ENCODE measurements at regions not wholly inside any gene's neighbourhood (a gene's known extent, or its start where the extent isn't known, plus 50 kb on each side); places are given as distances from the start of the nearest gene placed in this dataset.
"Not testable (repeated sequence)": the region's sequence is repeated elsewhere in the genome, so short reads cannot be mapped to it uniquely, and the experiment has no call there.

- POLR2A ChIA-PET: no interaction called here
- RAD21 ChIA-PET (ENCODE audit: low non-redundant PET in 1 of 2, low total read pairs in 2 of 2, uncharacterized antibody in 2 of 2, unreplicated experiment in 2 of 2): no interaction called here
- Histone ChIP-seq H3K4me1 (ENCODE audit: control insufficient read depth in 1 of 2, insufficient read depth in 2 of 2, low read length in 2 of 2) (no peaks in the 10 kb centered on the region), H3K4me3 (replicated peaks in 1 of 2; ENCODE audit: low read depth in 1 of 2, low read length in 2 of 2) (no peak overlapping the region), H2AFZ (ENCODE audit: low read depth, low read length, poor library complexity, severe bottlenecking) (no peak overlapping the region), H3K4me2 (ENCODE audit: low read length) (no peak overlapping the region), H3K79me2 (ENCODE audit: insufficient read depth, low read length) (no peaks in the 10 kb centered on the region), H3K36me3 (ENCODE audit: control insufficient read depth in 1 of 2, insufficient read depth in 2 of 2, low read length in 2 of 2) (no peaks in the 10 kb centered on the region), H4K20me1 (ENCODE audit: insufficient read depth) (no peaks in the 10 kb centered on the region), H3K27me3 (ENCODE audit: insufficient read depth, low read length) (no peaks in the 10 kb centered on the region), H3K9me2 (ENCODE audit: insufficient read depth) (no peaks in the 10 kb centered on the region), H3K27ac (ENCODE audit: low read depth, low read length) (no peak overlapping the region), H3K9ac (ENCODE audit: low read length) (no peak overlapping the region), H3K9me3 (ENCODE audit: control insufficient read depth in 1 of 2, insufficient read depth in 1 of 2, low read depth in 1 of 2, low read length in 2 of 2) (no peaks in the 10 kb centered on the region)
- TF ChIP-seq JUND (IDR thresholded peaks at IDR 0.05) (no peak), ZNF274 (IDR thresholded peaks at IDR 0.05; ENCODE audit: low read depth, low read length) (no peak), RAD21 (IDR thresholded peaks at IDR 0.05; ENCODE audit: low read depth) (no peak), ZFX (IDR thresholded peaks at IDR 0.05) (no peak), EZH2phosphoT487 (IDR thresholded peaks at IDR 0.05; ENCODE audit: borderline replicate concordance) (no peak), FOSL1 (IDR thresholded peaks at IDR 0.05; ENCODE audit: low read depth) (no peak), EZH2 (IDR thresholded peaks at IDR 0.05) (no peak), SRF (IDR thresholded peaks at IDR 0.05; ENCODE audit: low read depth) (no peak), POLR2AphosphoS5 (IDR thresholded peaks at IDR 0.05; ENCODE audit: low read depth, low read length) (no peak), CBX3 (IDR thresholded peaks at IDR 0.05; ENCODE audit: low read depth) (no peak), YY1 (IDR thresholded peaks at IDR 0.05; ENCODE audit: extremely low read depth, insufficient replicate concordance, low read depth, low read length) (no peak), SIN3A (IDR thresholded peaks at IDR 0.05; ENCODE audit: low read depth) (no peak), EGR1 (IDR thresholded peaks at IDR 0.05; ENCODE audit: low read depth) (no peak), ZBTB33 (IDR thresholded peaks at IDR 0.05; ENCODE audit: extremely low read depth, insufficient replicate concordance, low read length) (no peak), POLR2A (IDR thresholded peaks at IDR 0.05; ENCODE audit: borderline replicate concordance, extremely low read depth, insufficient read depth, insufficient read length) (no peak), CEBPB (IDR thresholded peaks at IDR 0.05; ENCODE audit: low read depth) (no peak)
- TF ChIP-seq, protein P1, sequence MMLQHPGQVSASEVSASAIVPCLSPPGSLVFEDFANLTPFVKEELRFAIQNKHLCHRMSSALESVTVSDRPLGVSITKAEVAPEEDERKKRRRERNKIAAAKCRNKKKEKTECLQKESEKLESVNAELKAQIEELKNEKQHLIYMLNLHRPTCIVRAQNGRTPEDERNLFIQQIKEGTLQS (IDR thresholded peaks at IDR 0.05): no peak
- intact Hi-C loops (cut with micrococcal nuclease): no loop called here
- no TSS peak for BruUV-seq (replicated peaks)
- CTCF ChIA-PET: no interaction called here
- DNase-seq (ENCODE audit: low read depth, low spot score) (no peak), ATAC-seq (no peak)
Observed at GRCh38 chr9:31325778-31326177, 1058.7 kb upstream of the ACO1 start.

GRCh38 chr9:31326883-31327282 is 1057.6 kb upstream of the ACO1 start:
- DNase-seq (ENCODE audit: low read depth, low spot score); CTCF ChIA-PET; H3K9ac ChIP-seq (ENCODE audit: low read length); H3K27me3 ChIP-seq (ENCODE audit: insufficient read depth, low read length); H3K79me2 ChIP-seq (ENCODE audit: insufficient read depth, low read length); H3K9me3 ChIP-seq (ENCODE audit: control insufficient read depth in 1 of 2, insufficient read depth in 1 of 2, low read depth in 1 of 2, low read length in 2 of 2); intact Hi-C loops (cut with micrococcal nuclease); H3K4me3 ChIP-seq (replicated peaks in 1 of 2; ENCODE audit: low read depth in 1 of 2, low read length in 2 of 2); H3K9me2 ChIP-seq (ENCODE audit: insufficient read depth); POLR2A ChIA-PET; RAD21 ChIA-PET (ENCODE audit: low non-redundant PET in 1 of 2, low total read pairs in 2 of 2, uncharacterized antibody in 2 of 2, unreplicated experiment in 2 of 2); ATAC-seq; H2AFZ ChIP-seq (ENCODE audit: low read depth, low read length, poor library complexity, severe bottlenecking); H3K4me2 ChIP-seq (ENCODE audit: low read length); H3K36me3 ChIP-seq (ENCODE audit: control insufficient read depth in 1 of 2, insufficient read depth in 2 of 2, low read length in 2 of 2); H4K20me1 ChIP-seq (ENCODE audit: insufficient read depth); H3K4me1 ChIP-seq (ENCODE audit: control insufficient read depth in 1 of 2, insufficient read depth in 2 of 2, low read length in 2 of 2); H3K27ac ChIP-seq (ENCODE audit: low read depth, low read length); BruUV-seq (replicated peaks): not testable (repeated sequence)
